IMR-90 (cell line): ENCODE measurements at regions not wholly inside any gene's neighbourhood (a gene's known extent, or its start where the extent isn't known, plus 50 kb on each side); places are given as distances from the start of the nearest gene placed in this dataset.

Experiments used
- CEBPB ChIP-seq: IDR thresholded peaks from 2 replicates; pipeline ENCODE4 v1.6.1; 2012; ENCODE audit warnings: low read depth, low read length, improper control_type of control experiment
- MAFK ChIP-seq: IDR thresholded peaks from 2 replicates; pipeline ENCODE4 v1.6.1; 2012; ENCODE audit warnings: low read depth, low read length, improper control_type of control experiment
- POLR2A ChIP-seq: IDR thresholded peaks from 2 replicates; pipeline ENCODE4 v1.6.1; 2012; ENCODE audit warnings: mild to moderate bottlenecking, low read depth, low read length
- RAD21 ChIP-seq: IDR thresholded peaks from 2 replicates; pipeline ENCODE4 v1.6.1; 2012; ENCODE audit warnings: low read length, improper control_type of control experiment
- RCOR1 ChIP-seq: IDR thresholded peaks from 2 replicates; pipeline ENCODE4 v1.6.1; 2012; ENCODE audit warnings: mild to moderate bottlenecking, low read length, improper control_type of control experiment; ENCODE audit not compliant: insufficient replicate concordance
- RFX5 ChIP-seq: IDR thresholded peaks from 2 replicates; pipeline ENCODE4 v1.8.0; 2012; ENCODE audit warnings: low read depth, mild to moderate bottlenecking, low read length, moderate library complexity
- SMC3 ChIP-seq: fragments of 150-350 bp; IDR thresholded peaks from 2 replicates; pipeline ENCODE4 v1.6.1; 2016; ENCODE audit warnings: low read depth, mild to moderate bottlenecking, antibody characterized with exemption, low read length, moderate library complexity
- TF ChIP-seq, protein P1 (sequence below): conservative IDR thresholded peaks from 2 replicates; pipeline ENCODE4 v1.5.1; 2012; ENCODE audit warnings: mild to moderate bottlenecking, low read depth, low read length, improper control_type of control experiment

DNA sequence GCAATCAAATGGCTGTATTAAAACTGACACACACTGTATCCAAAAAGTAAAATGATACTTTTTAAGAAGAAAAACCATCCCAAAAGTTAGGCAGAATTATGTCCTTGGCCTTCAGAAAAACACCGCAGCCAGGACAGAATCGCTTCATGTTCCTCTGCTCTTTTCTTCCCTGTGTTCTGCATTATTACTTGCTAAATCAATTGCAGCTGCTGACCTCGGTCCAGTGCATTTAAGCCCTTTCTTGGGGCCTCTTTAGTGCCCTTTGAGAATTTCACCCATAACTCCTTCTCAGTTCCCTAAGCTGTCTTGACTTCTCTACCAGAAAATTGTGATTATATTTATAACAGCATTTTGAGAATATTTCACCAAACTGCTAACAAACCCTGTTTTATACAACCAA is 696.9 kb downstream of the PCDH7 start:
- TF ChIP-seq, protein P1, sequence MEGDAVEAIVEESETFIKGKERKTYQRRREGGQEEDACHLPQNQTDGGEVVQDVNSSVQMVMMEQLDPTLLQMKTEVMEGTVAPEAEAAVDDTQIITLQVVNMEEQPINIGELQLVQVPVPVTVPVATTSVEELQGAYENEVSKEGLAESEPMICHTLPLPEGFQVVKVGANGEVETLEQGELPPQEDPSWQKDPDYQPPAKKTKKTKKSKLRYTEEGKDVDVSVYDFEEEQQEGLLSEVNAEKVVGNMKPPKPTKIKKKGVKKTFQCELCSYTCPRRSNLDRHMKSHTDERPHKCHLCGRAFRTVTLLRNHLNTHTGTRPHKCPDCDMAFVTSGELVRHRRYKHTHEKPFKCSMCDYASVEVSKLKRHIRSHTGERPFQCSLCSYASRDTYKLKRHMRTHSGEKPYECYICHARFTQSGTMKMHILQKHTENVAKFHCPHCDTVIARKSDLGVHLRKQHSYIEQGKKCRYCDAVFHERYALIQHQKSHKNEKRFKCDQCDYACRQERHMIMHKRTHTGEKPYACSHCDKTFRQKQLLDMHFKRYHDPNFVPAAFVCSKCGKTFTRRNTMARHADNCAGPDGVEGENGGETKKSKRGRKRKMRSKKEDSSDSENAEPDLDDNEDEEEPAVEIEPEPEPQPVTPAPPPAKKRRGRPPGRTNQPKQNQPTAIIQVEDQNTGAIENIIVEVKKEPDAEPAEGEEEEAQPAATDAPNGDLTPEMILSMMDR = no peak
- TF ChIP-seq MAFK (no peak), SMC3 (no peak), POLR2A (no peak), RFX5 (no peak), RAD21 (no peak), CEBPB (no peak), RCOR1 (no peak)
